ENCODE measurements at regions not wholly inside any gene's neighbourhood (a gene's known extent, or its start where the extent isn't known, plus 50 kb on each side); places are given as distances from the start of the nearest gene placed in this dataset.

DNA sequence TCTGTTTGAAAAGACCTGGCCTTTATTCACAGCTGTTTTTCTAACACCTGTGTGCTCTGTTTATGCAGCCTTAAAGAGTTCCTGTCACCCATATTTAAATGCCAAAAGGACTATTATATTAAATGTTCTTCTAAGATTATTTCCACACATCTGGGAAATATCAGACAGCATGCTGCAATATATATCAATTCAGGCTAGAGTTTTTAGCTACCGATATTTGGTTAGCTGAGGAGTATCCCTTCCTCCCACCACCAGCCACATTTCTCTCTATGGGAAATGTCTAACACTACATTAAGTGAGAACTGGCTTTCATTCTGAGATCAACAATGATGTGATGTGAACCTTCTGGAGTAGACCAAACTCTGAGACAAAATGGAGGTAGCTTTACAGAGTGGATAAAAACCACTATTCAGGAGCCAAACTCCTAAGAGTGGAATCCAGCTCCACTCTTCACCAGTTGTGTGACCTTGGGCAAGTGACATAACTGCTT is 509.2 kb downstream of the ZNF608 start:
- no peak for TF ChIP-seq CTCF (optimal IDR thresholded peaks at IDR 0.05 in 1 of 3, IDR thresholded peaks at IDR 0.05 in 1 of 3, conservative IDR thresholded peaks at IDR 0.05 in 1 of 3; ENCODE audit: extremely low read depth in 1 of 3, insufficient read depth in 2 of 3, low read length in 3 of 3)
- no peak for TF ChIP-seq EZH2 (IDR thresholded peaks at IDR 0.05; ENCODE audit: low read length)
- Histone ChIP-seq H3K4me1 (ENCODE audit: control insufficient read depth, extremely low read depth, insufficient read depth, low read length) (peaks cover 5% of the 10 kb centered on the region), H3K27me3 (ENCODE audit: control insufficient read depth, extremely low read depth, insufficient read depth, low read length) (no peaks in the 10 kb centered on the region), H3K4me2 (ENCODE audit: control insufficient read depth, extremely low read depth, insufficient read depth, low read depth, low read length) (no peak overlapping the region), H3K27ac (ENCODE audit: control insufficient read depth, insufficient read depth, low read length) (no peak overlapping the region), H3K9me3 (ENCODE audit: control insufficient read depth, low read depth, low read length) (peaks cover 4% of the 10 kb centered on the region), H3K9ac (ENCODE audit: control insufficient read depth, extremely low read depth, insufficient read depth, low read length) (no peak overlapping the region), H4K20me1 (ENCODE audit: control insufficient read depth, extremely low read depth, insufficient read depth, low read length) (no peaks in the 10 kb centered on the region), H3K36me3 (ENCODE audit: control insufficient read depth in 2 of 2, extremely low read depth in 1 of 2, insufficient read depth in 2 of 2, low read length in 2 of 2) (no peaks in the 10 kb centered on the region), H3K4me3 (ENCODE audit: control insufficient read depth in 2 of 3, extremely low read depth in 1 of 3, insufficient read depth in 2 of 3, low read depth in 1 of 3, low read length in 3 of 3) (no peak overlapping the region), H3K9me1 (ENCODE audit: control insufficient read depth, extremely low read depth, insufficient read depth, low read length) (no peaks in the 10 kb centered on the region), H3K79me2 (ENCODE audit: control insufficient read depth, insufficient read depth, low read length) (no peaks in the 10 kb centered on the region), H2AFZ (ENCODE audit: control insufficient read depth, low read length) (no peak overlapping the region)
- dilution Hi-C loops (cut with MboI; ENCODE audit: extremely low pct_ligation_motif_present, low sequenced_read_pairs): no loop called here
- FAIRE-seq (no peak), DNase-seq (ENCODE audit: low read depth, low spot score) (no peak)

- Histone ChIP-seq H3K9me3 (ENCODE audit: control insufficient read depth, low read depth, low read length) (peaks cover 4% of the 10 kb centered on the region), H4K20me1 (ENCODE audit: control insufficient read depth, extremely low read depth, insufficient read depth, low read length) (no peaks in the 10 kb centered on the region), H3K4me1 (ENCODE audit: control insufficient read depth, extremely low read depth, insufficient read depth, low read length) (peaks cover 5% of the 10 kb centered on the region), H3K27ac (ENCODE audit: control insufficient read depth, insufficient read depth, low read length) (no peak overlapping the region), H3K9me1 (ENCODE audit: control insufficient read depth, extremely low read depth, insufficient read depth, low read length) (no peaks in the 10 kb centered on the region), H2AFZ (ENCODE audit: control insufficient read depth, low read length) (no peak overlapping the region), H3K4me2 (ENCODE audit: control insufficient read depth, extremely low read depth, insufficient read depth, low read depth, low read length) (no peak overlapping the region), H3K4me3 (ENCODE audit: control insufficient read depth in 2 of 3, extremely low read depth in 1 of 3, insufficient read depth in 2 of 3, low read depth in 1 of 3, low read length in 3 of 3) (no peak overlapping the region), H3K9ac (ENCODE audit: control insufficient read depth, extremely low read depth, insufficient read depth, low read length) (no peak overlapping the region), H3K79me2 (ENCODE audit: control insufficient read depth, insufficient read depth, low read length) (no peaks in the 10 kb centered on the region), H3K36me3 (ENCODE audit: control insufficient read depth in 2 of 2, extremely low read depth in 1 of 2, insufficient read depth in 2 of 2, low read length in 2 of 2) (no peaks in the 10 kb centered on the region), H3K27me3 (ENCODE audit: control insufficient read depth, extremely low read depth, insufficient read depth, low read length) (no peaks in the 10 kb centered on the region)
- no peak for TF ChIP-seq CTCF (optimal IDR thresholded peaks at IDR 0.05 in 1 of 3, IDR thresholded peaks at IDR 0.05 in 1 of 3, conservative IDR thresholded peaks at IDR 0.05 in 1 of 3; ENCODE audit: extremely low read depth in 1 of 3, insufficient read depth in 2 of 3, low read length in 3 of 3)
- TF ChIP-seq EZH2 (IDR thresholded peaks at IDR 0.05; ENCODE audit: low read length): no peak
- FAIRE-seq (no peak), DNase-seq (ENCODE audit: low read depth, low spot score) (no peak)
- dilution Hi-C loops (cut with MboI; ENCODE audit: extremely low pct_ligation_motif_present, low sequenced_read_pairs): no loop called here
Observed at GRCh38 chr5:124236361-124237205, 509.9 kb downstream of the ZNF608 start.

Measured in keratinocyte (primary cell).